Liver (tissue), 8 donors: ENCODE measurements at regions not wholly inside any gene's neighbourhood (a gene's known extent, or its start where the extent isn't known, plus 50 kb on each side); places are given as distances from the start of the nearest gene placed in this dataset.

Source experiments
- DNase-seq: peaks from one replicate; pipeline ENCODE4 v3.0.0-alpha.2; 2017; ENCODE audit warnings: low spot score
- H3K27ac ChIP-seq, 2 donors: one replicate each; pipeline ENCODE4 v1.7.0; 2013; ENCODE audit warnings: inconsistent platforms in 2 of 2, low read length in 2 of 2, control low read depth in 1 of 2, low read depth in 1 of 2, mild to moderate bottlenecking in 1 of 2
- H3K27me3 ChIP-seq, 4 donors: one replicate each; pipeline versions ENCODE4 v1.6.1 to v1.7.0; 2013; ENCODE audit warnings: low read length in 3 of 4, inconsistent platforms in 1 of 4, mild to moderate bottlenecking in 1 of 4, moderate library complexity in 1 of 4; ENCODE audit not compliant: control insufficient read depth in 4 of 4, insufficient read depth in 4 of 4
- H3K36me3 ChIP-seq, 4 donors: one replicate each; pipeline versions ENCODE4 v1.6.1 to v1.7.0; 2013; ENCODE audit warnings: low read length in 3 of 4, mild to moderate bottlenecking in 3 of 4, low read depth in 1 of 4, moderate library complexity in 1 of 4; ENCODE audit not compliant: control insufficient read depth in 4 of 4, insufficient read depth in 3 of 4
- H3K4me1 ChIP-seq, 4 donors: one replicate each; pipeline versions ENCODE4 v1.6.1 to v1.7.0; 2013; ENCODE audit warnings: low read length in 3 of 4, mild to moderate bottlenecking in 3 of 4, moderate library complexity in 1 of 4; ENCODE audit not compliant: control insufficient read depth in 4 of 4, insufficient read depth in 4 of 4
- H3K4me3 ChIP-seq, 3 donors: one replicate each; pipeline versions ENCODE4 v1.6.1 to v1.7.0; 2013; ENCODE audit warnings: low read length in 3 of 3, control low read depth in 1 of 3, low read depth in 1 of 3, mild to moderate bottlenecking in 1 of 3
- H3K9ac ChIP-seq, 2 donors: one replicate each; pipeline ENCODE4 v1.7.0; 2013; ENCODE audit warnings: low read length in 2 of 2, mild to moderate bottlenecking in 2 of 2, moderate library complexity in 2 of 2, control low read depth in 1 of 2, low read depth in 1 of 2
- H3K9me3 ChIP-seq, 4 donors: one replicate each; pipeline versions ENCODE4 v1.6.1 to v1.7.0; 2013; ENCODE audit warnings: low read length in 3 of 4; ENCODE audit not compliant: control insufficient read depth in 4 of 4
- ATF3 ChIP-seq: IDR thresholded peaks from 2 replicates; pipeline ENCODE4 v1.6.1; 2016; ENCODE audit warnings: antibody characterized with exemption
- EGR1 ChIP-seq, 2 donors: IDR thresholded peaks; 2 replicates each; pipeline ENCODE4 v1.6.1; 2016 to 2018; ENCODE audit warnings: antibody characterized with exemption in 2 of 2, low read depth in 2 of 2
- FOXA1 ChIP-seq: IDR thresholded peaks from 2 replicates; pipeline ENCODE4 v1.6.1; 2016; ENCODE audit warnings: antibody characterized with exemption
- FOXA2 ChIP-seq: IDR thresholded peaks from 2 replicates; pipeline ENCODE4 v1.6.1; 2016; ENCODE audit warnings: antibody characterized with exemption
- GABPA ChIP-seq, 2 donors: IDR thresholded peaks in 1 of 2; conservative IDR thresholded peaks in 1 of 2; 2 replicates each; pipeline ENCODE4 v1.6.1; 2016; ENCODE audit warnings: antibody characterized with exemption in 2 of 2, mild to moderate bottlenecking in 1 of 2, moderate library complexity in 1 of 2
- HNF4A ChIP-seq, 2 donors: conservative IDR thresholded peaks; 2 replicates each; pipeline ENCODE4 v1.6.1; 2016; ENCODE audit warnings: antibody characterized with exemption in 2 of 2, mild to moderate bottlenecking in 2 of 2
- HNF4G ChIP-seq: IDR thresholded peaks from 2 replicates; pipeline ENCODE4 v1.6.1; 2016; ENCODE audit warnings: antibody characterized with exemption
- JUND ChIP-seq, 2 donors: IDR thresholded peaks; 2 replicates each; pipeline ENCODE4 v1.6.1; 2016; ENCODE audit warnings: antibody characterized with exemption in 2 of 2
- NR2F2 ChIP-seq: IDR thresholded peaks from 2 replicates; pipeline ENCODE4 v1.6.1; 2016; ENCODE audit warnings: antibody characterized with exemption
- RAD21 ChIP-seq, 2 donors: IDR thresholded peaks; 2 replicates each; pipeline ENCODE4 v1.6.1; 2016; ENCODE audit warnings: antibody characterized with exemption in 2 of 2, mild to moderate bottlenecking in 2 of 2
- RXRA ChIP-seq, 2 donors: IDR thresholded peaks; 2 replicates each; pipeline ENCODE4 v1.6.1; 2017 to 2018; ENCODE audit warnings: antibody characterized with exemption in 2 of 2, mild to moderate bottlenecking in 1 of 2
- SP1 ChIP-seq: IDR thresholded peaks from 2 replicates; pipeline ENCODE4 v1.6.1; 2018; ENCODE audit warnings: antibody characterized with exemption, mild to moderate bottlenecking
- TAF1 ChIP-seq: conservative IDR thresholded peaks from 2 replicates; pipeline ENCODE4 v1.6.1; 2016; ENCODE audit warnings: antibody characterized with exemption, mild to moderate bottlenecking
- YY1 ChIP-seq: IDR thresholded peaks from 2 replicates; pipeline ENCODE4 v1.6.1; 2016; ENCODE audit warnings: antibody characterized with exemption, mild to moderate bottlenecking
- ZBTB33 ChIP-seq: IDR thresholded peaks from 2 replicates; pipeline ENCODE4 v1.6.1; 2016; ENCODE audit warnings: antibody characterized with exemption
- WGBS: extraction: QIAGEN DNeasy Blood & Tissue Kit; methylation state at CpG from one replicate; pipeline ENCODE4 v1.1.7; 2013; 5-methylcytosine and 5-hydroxymethylcytosine counted together
- TF ChIP-seq, protein P1 (sequence below): fragments of 150-350 bp; IDR thresholded peaks from 2 replicates; pipeline ENCODE4 v1.5.1; 2017; ENCODE audit warnings: improper control_type of control experiment, low read depth, low read length; ENCODE audit not compliant: missing input control
- donor health status: healthy.
- donor health status: healthy.
- donor health status: healthy.
- donor health status: healthy.
- donor health status: healthy.

DNA sequence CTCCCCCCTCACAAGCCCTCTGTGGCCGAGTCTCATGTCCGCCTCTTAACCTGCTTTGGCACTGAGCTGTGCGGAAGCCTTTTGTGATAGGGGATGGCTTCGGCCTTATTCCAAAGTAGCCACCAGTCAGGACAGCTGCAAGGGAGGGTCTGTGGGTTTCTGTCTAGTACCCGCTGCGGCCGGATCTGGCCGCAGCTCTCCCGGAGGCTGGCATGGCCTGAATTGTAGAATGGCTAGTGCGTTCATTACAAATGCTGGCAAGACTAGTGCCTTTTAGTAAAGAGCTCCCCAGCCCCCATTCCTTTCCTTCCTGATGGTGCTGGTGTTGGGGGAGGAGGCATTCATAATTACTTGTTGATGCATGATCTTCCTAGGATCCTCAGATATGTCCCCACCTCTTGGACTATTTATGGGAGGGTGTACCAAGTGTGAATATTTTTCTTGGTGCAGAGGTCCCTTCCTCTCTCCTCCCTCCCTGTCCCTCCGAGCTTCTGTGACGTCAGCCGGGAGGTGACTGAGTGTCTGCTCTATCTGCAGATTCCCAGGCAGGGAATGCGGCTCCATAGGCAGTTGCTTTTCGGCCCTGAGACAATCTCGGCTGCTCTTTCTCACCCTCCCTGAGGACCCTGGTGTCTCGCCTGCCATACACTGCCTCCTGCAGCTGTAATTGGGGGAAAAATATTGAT, 108.7 kb upstream of the E2F8 start:
- Histone ChIP-seq H3K27ac (no peak overlapping the region), H3K27me3 (no peaks in the 10 kb centered on the region)

GRCh38 chr11:19347911-19348310, 107.2 kb upstream of the E2F8 start:
- H3K27ac ChIP-seq: no peak overlapping the region
- H3K4me3 ChIP-seq: no peak overlapping the region

More for the DNA sequence above, 108.7 kb upstream of the E2F8 start:
- Histone ChIP-seq H3K4me3 (no peak overlapping the region), H3K36me3 (no peaks in the 10 kb centered on the region), H3K4me1 (peaks cover 7 to 29% (median 20%) of the 10 kb centered on the region in 4 donors), H3K9ac (no peak overlapping the region), H3K9me3 (no peaks in the 10 kb centered on the region)
- no peak for DNase-seq
- TF ChIP-seq TAF1: no peak
- no peak for TF ChIP-seq ZBTB33
- no peak for TF ChIP-seq FOXA1
- no peak for TF ChIP-seq HNF4G
- TF ChIP-seq RAD21 (IDR thresholded peaks at IDR 0.05): no peak
- TF ChIP-seq RXRA (IDR thresholded peaks at IDR 0.05): no peak
- TF ChIP-seq JUND (IDR thresholded peaks at IDR 0.05): no peak
- TF ChIP-seq FOXA2: no peak
- TF ChIP-seq, protein P1, sequence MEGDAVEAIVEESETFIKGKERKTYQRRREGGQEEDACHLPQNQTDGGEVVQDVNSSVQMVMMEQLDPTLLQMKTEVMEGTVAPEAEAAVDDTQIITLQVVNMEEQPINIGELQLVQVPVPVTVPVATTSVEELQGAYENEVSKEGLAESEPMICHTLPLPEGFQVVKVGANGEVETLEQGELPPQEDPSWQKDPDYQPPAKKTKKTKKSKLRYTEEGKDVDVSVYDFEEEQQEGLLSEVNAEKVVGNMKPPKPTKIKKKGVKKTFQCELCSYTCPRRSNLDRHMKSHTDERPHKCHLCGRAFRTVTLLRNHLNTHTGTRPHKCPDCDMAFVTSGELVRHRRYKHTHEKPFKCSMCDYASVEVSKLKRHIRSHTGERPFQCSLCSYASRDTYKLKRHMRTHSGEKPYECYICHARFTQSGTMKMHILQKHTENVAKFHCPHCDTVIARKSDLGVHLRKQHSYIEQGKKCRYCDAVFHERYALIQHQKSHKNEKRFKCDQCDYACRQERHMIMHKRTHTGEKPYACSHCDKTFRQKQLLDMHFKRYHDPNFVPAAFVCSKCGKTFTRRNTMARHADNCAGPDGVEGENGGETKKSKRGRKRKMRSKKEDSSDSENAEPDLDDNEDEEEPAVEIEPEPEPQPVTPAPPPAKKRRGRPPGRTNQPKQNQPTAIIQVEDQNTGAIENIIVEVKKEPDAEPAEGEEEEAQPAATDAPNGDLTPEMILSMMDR: no peak
- TF ChIP-seq ATF3: no peak
- TF ChIP-seq YY1: no peak
- TF ChIP-seq SP1: no peak
- no peak for TF ChIP-seq HNF4A (conservative IDR thresholded peaks at IDR 0.05)
- no peak for TF ChIP-seq EGR1 (IDR thresholded peaks at IDR 0.05; ENCODE audit: low read depth in 2 of 2)
- WGBS: 84% methylated on average over 17 of the region's 17 CpGs

More at GRCh38 chr11:19347911-19348310, 107.2 kb upstream of the E2F8 start:
- peaks cover 7 to 29% (median 20%) of the 10 kb centered on the region in 4 donors for H3K4me1 ChIP-seq
- DNase-seq: no peak
- no peaks in the 10 kb centered on the region for H3K36me3 ChIP-seq
- H3K9ac ChIP-seq: no peak overlapping the region
- WGBS: 80% methylated on average over 7 of the region's 7 CpGs
- no peaks in the 10 kb centered on the region for H3K27me3 ChIP-seq
- no peaks in the 10 kb centered on the region for H3K9me3 ChIP-seq
- no peak for TF ChIP-seq ZBTB33
- no peak for TF ChIP-seq YY1
- TF ChIP-seq TAF1: no peak
- TF ChIP-seq NR2F2: no peak
- TF ChIP-seq HNF4G: no peak
- TF ChIP-seq EGR1 (IDR thresholded peaks at IDR 0.05; ENCODE audit: low read depth in 2 of 2): no peak
- TF ChIP-seq JUND (IDR thresholded peaks at IDR 0.05): no peak
- no peak for TF ChIP-seq RAD21 (IDR thresholded peaks at IDR 0.05)
- no peak for TF ChIP-seq ATF3
- TF ChIP-seq, protein P1: no peak
- no peak for TF ChIP-seq FOXA1
- TF ChIP-seq GABPA (IDR thresholded peaks at IDR 0.05 in 1 of 2, conservative IDR thresholded peaks at IDR 0.05 in 1 of 2): no peak
